Lower leg skin (tissue), 3 donors: ENCODE measurements at regions not wholly inside any gene's neighbourhood (a gene's known extent, or its start where the extent isn't known, plus 50 kb on each side); places are given as distances from the start of the nearest gene placed in this dataset.

Experiments
- CTCF ChIP-seq, 3 donors: fragments of 450-650 bp; IDR thresholded peaks; one replicate each; pipeline ENCODE4 v1.5.1; 2016; ENCODE audit warnings: antibody characterized with exemption in 3 of 3, mild to moderate bottlenecking in 3 of 3, moderate library complexity in 2 of 3
- POLR2A ChIP-seq, 2 donors: fragments of 450-650 bp; IDR thresholded peaks; one replicate each; pipeline ENCODE4 v1.6.1; 2016 to 2017; ENCODE audit warnings: antibody characterized with exemption in 2 of 2, mild to moderate bottlenecking in 1 of 2, moderate library complexity in 1 of 2

GRCh38 chr15:79492065-79492464 lies 59.9 kb downstream of the MINAR1 start:
- no peak for TF ChIP-seq CTCF (IDR thresholded peaks at IDR 0.05)
- TF ChIP-seq POLR2A (IDR thresholded peaks at IDR 0.05) = no peak
